ENCODE measurements at regions not wholly inside any gene's neighbourhood (a gene's known extent, or its start where the extent isn't known, plus 50 kb on each side); places are given as distances from the start of the nearest gene placed in this dataset.
"Not testable (repeated sequence)": the region's sequence is repeated elsewhere in the genome, so short reads cannot be mapped to it uniquely, and the experiment has no call there.

GRCh38 chr2:111400598-111401253 lies 280.0 kb downstream of the BCL2L11 start:
- DNase-seq (ENCODE audit: low read depth): not testable (repeated sequence)

DNA sequence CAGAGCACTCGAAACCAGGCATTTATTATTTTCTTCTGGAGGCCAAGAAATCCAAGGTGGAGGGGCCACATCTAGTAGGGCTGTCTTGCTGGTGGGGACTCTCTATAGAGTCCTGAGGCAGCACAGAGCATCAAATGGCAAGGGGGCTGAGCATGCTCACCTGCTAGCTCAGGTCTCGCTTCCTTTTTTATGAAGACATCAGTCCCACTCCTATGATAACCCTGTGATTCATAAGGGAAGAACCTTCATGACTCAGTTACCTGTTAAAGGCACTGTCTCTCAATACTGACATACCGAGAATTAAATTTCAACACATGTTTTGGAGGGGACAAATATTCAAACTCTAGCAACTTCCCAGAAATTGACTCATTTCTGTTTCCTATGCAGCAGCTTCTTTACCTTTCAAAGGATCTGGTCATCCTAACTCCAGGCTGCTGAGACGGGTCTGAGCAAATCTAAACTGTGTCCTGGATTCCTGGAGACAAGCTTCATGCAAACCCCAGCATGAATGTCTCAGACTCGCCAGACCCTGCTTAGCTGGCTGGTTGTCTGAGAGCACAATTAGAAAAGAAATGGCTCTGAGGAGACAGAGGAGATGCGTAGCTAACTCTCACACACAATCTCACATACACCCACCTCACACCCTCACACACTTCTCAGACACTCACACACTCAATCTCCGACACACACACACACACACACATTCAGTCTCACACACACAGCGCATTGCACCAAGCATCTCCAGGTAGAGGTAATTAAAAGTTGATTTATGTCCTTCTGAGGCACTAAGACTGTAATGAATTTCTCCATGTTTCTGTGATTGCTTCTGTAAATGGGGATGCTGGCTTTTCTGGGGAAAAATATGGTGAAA lies 280.8 kb downstream of the BCL2L11 start:
- not testable (repeated sequence) for DNase-seq (ENCODE audit: low read depth)

DNA sequence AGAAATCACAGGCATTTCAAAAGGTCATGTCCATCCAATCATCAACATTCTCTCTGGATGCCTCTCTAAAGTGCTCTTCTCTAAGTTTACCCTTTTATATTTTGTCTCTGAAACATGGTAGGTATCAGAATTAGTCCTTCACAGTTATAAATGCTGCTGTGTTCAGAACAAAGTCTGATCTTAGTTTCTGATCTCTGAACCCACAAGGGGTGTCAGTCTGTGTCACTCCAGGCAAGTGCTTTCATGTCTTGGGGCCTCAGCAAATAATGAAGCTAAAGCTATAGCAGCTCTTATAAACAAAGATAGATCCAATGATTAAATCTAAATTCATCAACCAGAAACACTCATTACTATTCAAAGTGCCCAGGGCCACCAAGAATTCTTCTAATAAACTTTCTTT lies 281.7 kb downstream of the BCL2L11 start:
- DNase-seq (ENCODE audit: low read depth): not testable (repeated sequence)

- DNase-seq (ENCODE audit: low read depth): not testable (repeated sequence)
These were observed 282.6 kb downstream of the BCL2L11 start for GRCh38 chr2:111403287-111403686.

- DNase-seq (ENCODE audit: low read depth): not testable (repeated sequence)
These were observed 285.9 kb downstream of the BCL2L11 start for GRCh38 chr2:111406616-111407015.

GRCh38 chr2:111407632-111408194 lies 287.0 kb downstream of the BCL2L11 start:
- not testable (repeated sequence) for DNase-seq (ENCODE audit: low read depth)

DNA sequence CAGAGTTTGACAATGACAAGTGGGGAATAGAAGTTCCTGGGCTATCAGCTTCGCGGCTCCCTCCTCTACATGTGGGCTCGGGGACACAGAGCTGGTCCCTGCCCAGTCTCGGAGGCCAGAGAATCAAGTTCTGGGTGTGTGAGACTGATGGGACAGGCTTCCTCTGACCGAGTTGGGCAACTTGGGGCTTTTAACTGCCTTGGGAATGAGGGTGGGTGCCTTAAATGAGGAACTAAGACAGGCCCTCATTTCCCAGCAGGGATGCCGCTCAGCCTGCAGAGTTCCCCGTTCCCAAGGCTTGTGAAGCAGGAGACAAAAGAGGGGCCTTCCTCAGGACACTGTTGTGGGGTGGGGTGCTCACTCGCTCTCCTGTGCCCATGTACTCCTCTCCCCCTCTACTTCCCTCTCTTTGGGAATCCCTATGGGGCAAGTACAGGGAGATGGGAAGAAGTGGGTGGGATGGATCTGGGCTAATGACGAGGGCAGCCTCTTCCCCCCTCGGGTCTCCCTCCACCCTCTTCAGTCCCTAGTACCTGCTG lies 290.2 kb downstream of the BCL2L11 start:
- not testable (repeated sequence) for DNase-seq (ENCODE audit: low read depth)

DNA sequence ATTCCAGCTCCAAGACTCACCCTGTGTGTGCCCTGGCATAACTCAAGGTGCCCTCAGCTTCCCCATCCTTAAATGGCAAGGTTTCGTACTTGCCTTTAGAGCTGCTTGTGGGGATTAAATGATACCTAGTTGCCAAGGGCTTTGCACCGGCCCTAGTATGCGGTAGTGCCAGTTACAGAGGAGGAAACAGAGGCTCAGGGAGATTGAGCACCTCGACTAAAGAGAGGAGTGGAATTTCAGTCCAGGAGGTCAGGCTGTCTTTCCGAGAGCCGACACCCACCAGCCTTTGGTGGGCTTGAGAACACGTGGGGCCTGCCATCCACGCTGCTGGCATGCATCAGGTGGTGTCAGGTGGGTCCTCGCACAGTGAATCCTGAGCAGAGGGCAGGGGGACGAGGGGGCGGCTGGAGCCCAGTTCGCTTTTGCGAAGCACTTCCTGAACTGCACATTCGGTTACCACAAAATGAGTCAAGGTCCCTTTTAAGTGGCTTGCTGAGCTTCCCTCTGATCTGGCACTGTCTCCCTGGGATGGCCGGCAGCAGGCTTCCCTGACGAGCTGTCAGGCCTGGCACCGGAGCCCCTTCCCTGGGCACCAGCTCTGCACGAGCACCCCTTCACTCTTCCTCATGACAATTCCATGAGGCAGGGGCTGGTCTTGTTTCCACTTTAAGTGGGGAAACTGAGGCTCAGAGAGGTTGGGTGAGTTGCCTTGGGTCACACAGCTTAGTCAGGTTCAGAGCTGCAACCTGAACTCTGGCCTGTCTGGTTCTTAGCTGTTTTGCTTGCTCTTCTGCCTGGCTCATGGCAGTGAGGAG lies 291.4 kb downstream of the BCL2L11 start:
- not testable (repeated sequence) for DNase-seq (ENCODE audit: low read depth)

DNA sequence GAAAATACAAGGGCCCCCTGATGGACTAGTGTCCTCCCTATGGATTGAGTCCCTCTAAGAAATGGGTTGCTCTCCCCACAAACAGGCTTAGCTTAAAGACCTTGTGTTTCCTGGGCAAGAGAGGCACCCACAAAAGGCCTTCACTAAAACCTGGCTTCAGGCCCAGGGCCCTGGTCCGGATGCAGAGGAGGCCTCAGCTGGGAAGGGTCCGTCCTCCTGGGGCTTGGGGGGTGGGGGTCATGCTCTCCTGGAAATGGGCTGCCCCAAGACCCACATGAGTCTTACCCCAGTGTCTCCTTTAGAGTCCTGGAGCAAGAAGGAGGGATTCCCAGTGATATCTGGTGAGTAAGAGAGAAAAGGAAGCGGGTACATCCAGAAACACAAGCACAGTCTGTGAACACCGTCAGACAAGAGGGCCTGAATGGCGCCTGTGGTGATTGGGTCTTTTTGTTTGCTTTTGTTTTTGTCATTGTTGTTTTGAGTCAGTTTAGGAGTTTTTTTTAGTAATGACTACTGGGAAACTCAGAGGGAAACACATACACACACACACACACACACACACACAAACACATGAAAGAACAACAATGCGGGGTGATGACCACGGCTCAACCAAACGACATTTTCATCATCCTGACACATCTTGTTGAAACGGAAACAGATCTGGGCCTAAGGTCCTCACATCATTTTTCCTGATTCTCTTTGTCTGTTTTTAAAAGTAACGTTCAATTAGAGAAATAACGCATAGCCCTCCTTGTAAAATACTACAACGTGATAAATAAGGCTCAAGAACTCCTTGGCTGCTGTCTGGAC lies 292.3 kb downstream of the BCL2L11 start:
- DNase-seq (ENCODE audit: low read depth): not testable (repeated sequence)

DNA sequence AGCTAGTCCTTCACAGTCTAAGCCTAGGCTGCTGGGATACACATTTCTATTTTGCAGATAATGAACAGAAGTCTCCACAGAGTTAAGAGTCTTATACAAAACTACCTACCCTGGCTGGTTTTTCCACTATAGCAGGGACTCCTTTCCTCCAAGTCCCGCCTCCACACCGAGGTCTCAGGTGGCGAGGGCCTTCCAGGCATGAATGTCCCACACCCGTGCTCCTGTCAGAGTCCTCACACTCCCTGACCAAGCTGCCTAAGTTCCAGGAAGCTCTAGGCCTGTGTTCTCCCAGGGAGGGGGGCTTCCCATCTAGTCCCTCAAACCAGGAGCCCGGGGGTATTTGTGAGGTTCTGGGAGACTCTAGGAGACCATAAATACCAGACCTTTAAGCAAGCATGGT lies 293.2 kb downstream of the BCL2L11 start:
- not testable (repeated sequence) for DNase-seq (ENCODE audit: low read depth)

DNA sequence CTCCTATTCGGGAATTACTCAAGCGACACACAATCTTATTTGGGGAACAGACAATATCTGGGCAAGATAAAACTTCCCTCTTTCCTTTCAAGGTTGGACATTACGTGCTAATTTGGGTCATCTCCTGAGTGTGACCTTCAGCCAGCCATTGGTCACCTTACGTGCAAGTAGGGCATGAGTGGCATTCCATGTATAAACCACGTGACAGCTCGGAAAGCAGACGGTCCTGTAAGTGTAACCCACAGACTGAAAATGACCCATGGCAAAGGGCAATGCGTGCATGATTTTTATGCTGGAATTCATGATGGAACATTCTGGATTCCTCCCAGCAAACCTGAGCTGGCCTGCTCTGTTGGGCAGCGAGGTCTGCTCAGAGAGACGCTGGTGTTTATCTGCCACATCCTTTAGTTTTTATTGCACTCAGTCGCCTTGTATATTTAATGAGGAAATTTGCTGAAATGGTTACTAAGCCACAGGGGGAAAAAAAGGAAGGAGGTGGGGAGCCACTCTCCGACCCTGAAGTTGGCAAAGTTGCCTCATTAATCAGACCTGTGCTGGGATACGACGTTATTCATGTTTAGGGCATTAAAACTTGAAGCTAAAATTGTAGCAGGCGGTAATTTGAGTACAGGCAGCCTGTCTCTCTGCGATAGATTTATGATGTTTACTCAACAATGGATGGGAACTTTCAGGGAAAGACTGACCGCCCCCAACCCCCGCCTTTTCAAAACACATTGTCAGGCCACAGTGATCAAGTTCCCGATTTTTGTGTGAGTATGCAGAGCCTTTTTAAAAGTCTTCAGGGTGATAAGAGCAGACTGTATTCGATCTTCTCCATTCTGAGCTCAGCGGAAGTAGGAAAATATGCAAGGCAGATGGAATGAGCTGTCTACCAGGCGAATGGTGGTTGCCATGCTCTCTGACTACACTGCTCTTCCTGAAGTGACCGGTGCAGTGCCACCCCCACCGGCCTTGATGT lies 295.3 kb downstream of the BCL2L11 start:
- DNase-seq (ENCODE audit: low read depth): peak; percentile 40

DNA sequence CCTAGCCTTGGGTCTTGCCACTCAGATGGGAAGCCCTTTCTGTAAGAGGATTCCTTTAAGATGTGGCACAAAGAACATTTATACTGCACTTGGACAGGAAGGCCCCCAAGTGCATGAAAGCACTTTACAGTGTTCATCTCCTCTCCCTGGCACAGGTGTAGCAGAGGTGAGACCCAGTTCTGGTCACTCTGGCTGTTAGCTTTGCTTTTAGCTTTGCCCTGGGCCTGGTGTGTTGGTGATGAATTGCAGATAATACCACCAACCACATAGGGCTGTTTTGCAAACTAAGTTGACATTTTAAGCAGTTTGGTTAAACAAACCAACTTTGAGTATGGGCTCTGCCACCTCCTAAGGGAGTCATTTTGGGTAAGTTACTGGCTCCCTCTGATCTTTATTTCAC lies 296.3 kb downstream of the BCL2L11 start:
- not testable (repeated sequence) for DNase-seq (ENCODE audit: low read depth)

DNA sequence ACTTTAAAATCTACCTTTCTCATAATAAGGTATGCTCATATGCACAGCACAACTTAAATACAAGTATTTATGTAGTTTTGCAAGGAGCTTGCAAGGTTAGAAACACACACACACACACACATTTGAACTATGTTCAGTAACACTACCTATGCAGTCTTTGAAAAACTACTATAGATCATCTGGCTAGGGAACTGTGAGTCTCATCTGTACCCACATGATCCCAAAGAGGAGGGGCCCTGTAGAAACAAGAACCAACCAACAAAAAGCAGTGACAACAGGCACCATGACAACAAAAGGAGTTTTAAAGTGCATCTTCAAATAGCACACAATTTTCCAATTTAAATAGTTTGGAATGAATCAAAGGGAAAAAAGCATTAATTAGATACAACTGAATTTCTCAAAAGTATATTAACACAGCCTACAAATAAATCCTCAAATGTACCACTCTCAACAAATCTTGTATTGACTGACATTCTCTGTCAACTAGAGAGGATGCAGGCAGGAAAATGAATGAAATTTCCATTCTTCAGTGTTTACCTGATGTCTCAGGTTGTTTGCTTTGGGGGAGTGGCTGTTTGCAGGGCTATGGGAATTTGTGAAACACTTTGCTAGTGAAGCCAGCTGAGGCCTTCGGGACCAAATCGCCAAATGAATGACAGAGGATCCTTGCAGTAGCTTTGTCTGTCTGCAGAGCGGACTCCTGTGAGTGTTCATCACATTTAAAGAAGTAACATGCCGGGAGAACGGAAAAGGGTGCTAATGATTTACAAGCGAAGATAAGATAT lies 297.6 kb downstream of the BCL2L11 start:
- DNase-seq (ENCODE audit: low read depth): peak; percentile 7

- not testable (repeated sequence) for DNase-seq (ENCODE audit: low read depth)
These were observed 299.4 kb downstream of the BCL2L11 start for GRCh38 chr2:111420074-111420473.

DNA sequence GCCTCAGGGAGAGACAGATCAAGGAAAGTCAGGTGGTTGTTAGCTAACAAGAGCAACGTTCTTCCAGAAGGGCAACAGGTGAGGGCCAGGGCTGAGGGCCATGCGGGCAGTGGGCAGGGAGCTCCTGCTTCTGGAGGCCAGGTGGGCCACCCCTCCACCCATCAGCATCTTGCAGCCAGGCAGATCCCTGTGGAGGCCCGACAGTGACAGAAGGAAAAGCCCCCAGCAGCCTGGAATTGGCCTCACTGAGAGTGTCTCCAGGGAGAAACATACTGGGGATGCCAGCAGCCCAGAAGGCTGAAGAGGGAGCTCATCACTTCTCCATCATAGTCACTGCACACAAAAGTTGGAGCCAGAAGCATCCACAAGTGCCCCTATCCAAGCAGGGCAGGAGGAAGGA lies 300.1 kb downstream of the BCL2L11 start:
- not testable (repeated sequence) for DNase-seq (ENCODE audit: low read depth)

GRCh38 chr2:111421949-111422348 lies 301.2 kb downstream of the BCL2L11 start:
- not testable (repeated sequence) for DNase-seq (ENCODE audit: low read depth)

DNA sequence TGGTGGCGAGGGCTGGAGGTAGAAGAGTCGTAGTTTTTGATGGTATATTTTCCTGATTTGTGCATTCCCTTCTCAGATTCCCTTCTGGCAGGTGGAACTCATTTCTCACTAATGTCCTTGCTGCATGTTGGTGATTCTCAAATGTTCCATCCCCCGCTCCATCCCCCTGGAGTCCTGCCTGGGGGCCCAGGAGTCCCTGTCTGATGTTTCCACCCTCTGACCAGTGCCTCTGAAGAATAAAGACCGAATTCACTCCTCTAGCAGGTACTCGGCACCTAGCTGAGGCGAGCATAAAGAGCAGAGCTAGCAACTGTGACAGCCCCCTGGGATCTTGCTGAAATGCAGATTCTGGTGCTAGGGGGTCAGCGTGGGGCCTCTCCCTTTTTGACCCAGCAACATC lies 301.8 kb downstream of the BCL2L11 start:
- not testable (repeated sequence) for DNase-seq (ENCODE audit: low read depth)

- DNase-seq (ENCODE audit: low read depth): not testable (repeated sequence)
These were observed 302.5 kb downstream of the BCL2L11 start for GRCh38 chr2:111423184-111423583.

- DNase-seq (ENCODE audit: low read depth): not testable (repeated sequence)
These were observed 303.5 kb downstream of the BCL2L11 start for GRCh38 chr2:111424176-111424575.

Measured in ELR (cell line).